ENCODE measurements at regions not wholly inside any gene's neighbourhood (a gene's known extent, or its start where the extent isn't known, plus 50 kb on each side); places are given as distances from the start of the nearest gene placed in this dataset.
"Not testable (repeated sequence)": the region's sequence is repeated elsewhere in the genome, so short reads cannot be mapped to it uniquely, and the experiment has no call there.

- no peak for DNase-seq (ENCODE audit: low read depth in 2 of 2)
These were observed 114.1 kb upstream of the OTOS start for GRCh38 chr2:240254337-240255164.

- no peak for DNase-seq (ENCODE audit: low read depth in 2 of 2)
These were observed 114.7 kb upstream of the OTOS start for GRCh38 chr2:240255165-240255491.

- no peak for DNase-seq (ENCODE audit: low read depth in 2 of 2)
These were observed 115.6 kb upstream of the OTOS start for GRCh38 chr2:240255811-240256703.

GRCh38 chr2:240256704-240257637, 116.5 kb upstream of the OTOS start:
- DNase-seq (ENCODE audit: low read depth in 2 of 2): no peak

- no peak for DNase-seq (ENCODE audit: low read depth in 2 of 2)
These were observed 117.6 kb upstream of the OTOS start for GRCh38 chr2:240257940-240258580.

- DNase-seq (ENCODE audit: low read depth in 2 of 2): no peak
These were observed 118.2 kb upstream of the OTOS start for GRCh38 chr2:240258685-240259084.

- DNase-seq (ENCODE audit: low read depth in 2 of 2): no peak
These were observed 118.9 kb upstream of the OTOS start for GRCh38 chr2:240259201-240259923.

GRCh38 chr2:240259924-240260529, 119.6 kb upstream of the OTOS start:
- no peak for DNase-seq (ENCODE audit: low read depth in 2 of 2)

- DNase-seq (ENCODE audit: low read depth in 2 of 2): no peak
These were observed 120.2 kb upstream of the OTOS start for GRCh38 chr2:240260664-240261063.

- not testable (repeated sequence) for DNase-seq (ENCODE audit: low read depth in 2 of 2)
These were observed 122.1 kb upstream of the OTOS start for GRCh38 chr2:240262578-240262977.

- DNase-seq (ENCODE audit: low read depth in 2 of 2): no peak
These were observed 128.9 kb upstream of the OTOS start for GRCh38 chr2:240269380-240269779.

GRCh38 chr2:240269886-240270285, 129.4 kb upstream of the OTOS start:
- no peak for DNase-seq (ENCODE audit: low read depth in 2 of 2)

- DNase-seq (ENCODE audit: low read depth in 2 of 2): no peak
These were observed 131.4 kb upstream of the OTOS start for GRCh38 chr2:240271716-240272341.

- no peak for DNase-seq (ENCODE audit: low read depth in 2 of 2)
These were observed 134.9 kb upstream of the OTOS start for GRCh38 chr2:240275386-240275785.

GRCh38 chr2:240277073-240277806, 136.8 kb upstream of the OTOS start:
- DNase-seq (ENCODE audit: low read depth in 2 of 2): no peak

GRCh38 chr2:240277807-240278522, 137.5 kb upstream of the OTOS start:
- no peak for DNase-seq (ENCODE audit: low read depth in 2 of 2)

- DNase-seq (ENCODE audit: low read depth in 2 of 2): no peak
These were observed 138.2 kb upstream of the OTOS start for GRCh38 chr2:240278661-240279060.

- no peak for DNase-seq (ENCODE audit: low read depth in 2 of 2)
These were observed 140.2 kb upstream of the OTOS start for GRCh38 chr2:240280621-240281020.
